ENCODE measurements at regions not wholly inside any gene's neighbourhood (a gene's known extent, or its start where the extent isn't known, plus 50 kb on each side); places are given as distances from the start of the nearest gene placed in this dataset.

GRCh38 chr16:86092586-86093480 lies 193.9 kb downstream of the IRF8 start:
- TF ChIP-seq, protein P1, sequence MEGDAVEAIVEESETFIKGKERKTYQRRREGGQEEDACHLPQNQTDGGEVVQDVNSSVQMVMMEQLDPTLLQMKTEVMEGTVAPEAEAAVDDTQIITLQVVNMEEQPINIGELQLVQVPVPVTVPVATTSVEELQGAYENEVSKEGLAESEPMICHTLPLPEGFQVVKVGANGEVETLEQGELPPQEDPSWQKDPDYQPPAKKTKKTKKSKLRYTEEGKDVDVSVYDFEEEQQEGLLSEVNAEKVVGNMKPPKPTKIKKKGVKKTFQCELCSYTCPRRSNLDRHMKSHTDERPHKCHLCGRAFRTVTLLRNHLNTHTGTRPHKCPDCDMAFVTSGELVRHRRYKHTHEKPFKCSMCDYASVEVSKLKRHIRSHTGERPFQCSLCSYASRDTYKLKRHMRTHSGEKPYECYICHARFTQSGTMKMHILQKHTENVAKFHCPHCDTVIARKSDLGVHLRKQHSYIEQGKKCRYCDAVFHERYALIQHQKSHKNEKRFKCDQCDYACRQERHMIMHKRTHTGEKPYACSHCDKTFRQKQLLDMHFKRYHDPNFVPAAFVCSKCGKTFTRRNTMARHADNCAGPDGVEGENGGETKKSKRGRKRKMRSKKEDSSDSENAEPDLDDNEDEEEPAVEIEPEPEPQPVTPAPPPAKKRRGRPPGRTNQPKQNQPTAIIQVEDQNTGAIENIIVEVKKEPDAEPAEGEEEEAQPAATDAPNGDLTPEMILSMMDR (IDR thresholded peaks at IDR 0.05), result no peak
- no peak for TF ChIP-seq POLR2A (IDR thresholded peaks at IDR 0.05)
